Activated naive CD4-positive, alpha-beta T cell treated with anti-CD3 and anti-CD28 coated beads, Interleukin-2, amount 50 U/mL, for 72 hours (primary cell): ENCODE measurements at regions not wholly inside any gene's neighbourhood (a gene's known extent, or its start where the extent isn't known, plus 50 kb on each side); places are given as distances from the start of the nearest gene placed in this dataset.

Experiments
- ATAC-seq, 2 donors: fragments of 150-1000 bp; cut with Tn5 transposase; 2 replicates each; pipeline ENCODE4 v1.10.0; 2021; ENCODE audit warnings: mild to moderate bottlenecking in 2 of 2, moderate library complexity in 2 of 2
- DNase-seq, 2 donors: peaks; one replicate each; pipeline ENCODE4 v3.0.0; 2021 to 2022; ENCODE audit warnings: low spot score in 2 of 2
- H3K27ac Mint-ChIP-seq, 2 donors: one replicate each; pipeline ENCODE4 v1.8.0; 2022; ENCODE audit warnings: mild to moderate bottlenecking in 2 of 2, mixed read lengths in 2 of 2
- H3K36me3 Mint-ChIP-seq, 2 donors: one replicate each; pipeline ENCODE4 v1.8.0; 2022; ENCODE audit warnings: mixed read lengths in 2 of 2
- H3K9me3 Mint-ChIP-seq, 2 donors: one replicate each; pipeline ENCODE4 v1.8.0; 2022; ENCODE audit warnings: mixed read lengths in 2 of 2

GRCh38 chr10:55353414-55353813, 552.4 kb upstream of the PCDH15 start:
- ATAC-seq (no peak), DNase-seq (no peak)
- Mint-ChIP-seq H3K9me3 (peaks cover 15 to 18% of the 10 kb centered on the region in 2 donors), H3K36me3 (no peaks in the 10 kb centered on the region), H3K27ac (no peak overlapping the region)

- ATAC-seq (no peak), DNase-seq (no peak)
- no peaks in the 10 kb centered on the region for H3K36me3 Mint-ChIP-seq
- H3K9me3 Mint-ChIP-seq, result peaks cover 15 to 18% of the 10 kb centered on the region in 2 donors
- H3K27ac Mint-ChIP-seq, result no peak overlapping the region
Observed at GRCh38 chr10:55351431-55351830, 550.4 kb upstream of the PCDH15 start.

- ATAC-seq (no peak), DNase-seq (no peak)
- H3K27ac Mint-ChIP-seq, result no peak overlapping the region
- H3K36me3 Mint-ChIP-seq, result no peaks in the 10 kb centered on the region
- peaks cover 15 to 19% of the 10 kb centered on the region in 2 donors for H3K9me3 Mint-ChIP-seq
Observed at GRCh38 chr10:55348534-55348933, 547.5 kb upstream of the PCDH15 start.

GRCh38 chr10:55330486-55330885, 529.5 kb upstream of the PCDH15 start:
- H3K36me3 Mint-ChIP-seq, result no peaks in the 10 kb centered on the region
- H3K27ac Mint-ChIP-seq, result no peak overlapping the region
- peaks cover 11 to 12% of the 10 kb centered on the region in 2 donors for H3K9me3 Mint-ChIP-seq
- no peak for DNase-seq
- ATAC-seq, result no peak

- Mint-ChIP-seq H3K9me3 (peaks cover 5 to 7% of the 10 kb centered on the region in 2 donors), H3K36me3 (no peaks in the 10 kb centered on the region), H3K27ac (no peak overlapping the region)
- no peak for DNase-seq
- ATAC-seq, result no peak
Observed at GRCh38 chr10:55329796-55330195, 528.8 kb upstream of the PCDH15 start.

GRCh38 chr10:55320187-55320700, 519.2 kb upstream of the PCDH15 start:
- no peak for ATAC-seq
- H3K36me3 Mint-ChIP-seq, result peaks cover 5 to 15% of the 10 kb centered on the region in 2 donors

GRCh38 chr10:55311848-55312635, 511.0 kb upstream of the PCDH15 start:
- no peaks in the 10 kb centered on the region for H3K36me3 Mint-ChIP-seq
- no peak overlapping the region for H3K27ac Mint-ChIP-seq
- no peak for DNase-seq
- ATAC-seq, result no peak
- peaks cover 0 to 8% of the 10 kb centered on the region in 2 donors for H3K9me3 Mint-ChIP-seq

More at GRCh38 chr10:55320187-55320700, 519.2 kb upstream of the PCDH15 start:
- no peak for DNase-seq
- Mint-ChIP-seq H3K9me3 (peaks cover 21 to 22% of the 10 kb centered on the region in 2 donors), H3K27ac (no peak overlapping the region)

- Mint-ChIP-seq H3K27ac (no peak overlapping the region), H3K9me3 (peaks cover 2 to 15% of the 10 kb centered on the region in 2 donors), H3K36me3 (no peaks in the 10 kb centered on the region)
- ATAC-seq (no peak), DNase-seq (no peak)
Observed at GRCh38 chr10:55310143-55310542, 509.1 kb upstream of the PCDH15 start.

GRCh38 chr10:55305285-55305684, 504.3 kb upstream of the PCDH15 start:
- no peak for ATAC-seq
- Mint-ChIP-seq H3K9me3 (peaks cover 4 to 13% of the 10 kb centered on the region in 2 donors), H3K36me3 (no peaks in the 10 kb centered on the region), H3K27ac (no peak overlapping the region)
- DNase-seq, result no peak

GRCh38 chr10:55287346-55287745, 486.3 kb upstream of the PCDH15 start:
- DNase-seq (no peak), ATAC-seq (no peak)
- Mint-ChIP-seq H3K27ac (no peak overlapping the region), H3K9me3 (peaks cover 17 to 24% of the 10 kb centered on the region in 2 donors), H3K36me3 (no peaks in the 10 kb centered on the region)

GRCh38 chr10:55283031-55283430, 482.0 kb upstream of the PCDH15 start:
- ATAC-seq, result no peak
- no peak for DNase-seq
- Mint-ChIP-seq H3K9me3 (peaks cover 16 to 23% of the 10 kb centered on the region in 2 donors), H3K36me3 (no peaks in the 10 kb centered on the region), H3K27ac (no peak overlapping the region)

GRCh38 chr10:55280696-55281095, 479.7 kb upstream of the PCDH15 start:
- no peak for ATAC-seq
- no peak for DNase-seq
- H3K36me3 Mint-ChIP-seq, result no peaks in the 10 kb centered on the region
- H3K27ac Mint-ChIP-seq, result no peak overlapping the region
- H3K9me3 Mint-ChIP-seq, result peaks cover 16 to 23% of the 10 kb centered on the region in 2 donors

GRCh38 chr10:55277549-55277948, 476.5 kb upstream of the PCDH15 start:
- no peak for DNase-seq
- ATAC-seq, result no peak
- Mint-ChIP-seq H3K36me3 (no peaks in the 10 kb centered on the region), H3K27ac (no peak overlapping the region), H3K9me3 (peaks cover 14% of the 10 kb centered on the region in 2 donors)

GRCh38 chr10:55274367-55274766, 473.3 kb upstream of the PCDH15 start:
- Mint-ChIP-seq H3K27ac (no peak overlapping the region), H3K9me3 (peaks cover 4 to 10% of the 10 kb centered on the region in 2 donors), H3K36me3 (no peaks in the 10 kb centered on the region)
- DNase-seq (no peak), ATAC-seq (no peak)

- no peaks in the 10 kb centered on the region for H3K36me3 Mint-ChIP-seq
- ATAC-seq, result no peak
- peaks cover 4 to 14% of the 10 kb centered on the region in 2 donors for H3K9me3 Mint-ChIP-seq
- DNase-seq, result no peak
- no peak overlapping the region for H3K27ac Mint-ChIP-seq
Observed at GRCh38 chr10:55273946-55274345, 472.9 kb upstream of the PCDH15 start.

GRCh38 chr10:55272886-55273285, 471.9 kb upstream of the PCDH15 start:
- ATAC-seq (no peak), DNase-seq (no peak)
- peaks cover 4 to 15% of the 10 kb centered on the region in 2 donors for H3K9me3 Mint-ChIP-seq
- no peaks in the 10 kb centered on the region for H3K36me3 Mint-ChIP-seq
- H3K27ac Mint-ChIP-seq, result no peak overlapping the region

- Mint-ChIP-seq H3K36me3 (no peaks in the 10 kb centered on the region), H3K27ac (no peak overlapping the region), H3K9me3 (peaks cover 0 to 11% of the 10 kb centered on the region in 2 donors)
- DNase-seq, result no peak
- ATAC-seq, result no peak
Observed at GRCh38 chr10:55266797-55267196, 465.8 kb upstream of the PCDH15 start.

GRCh38 chr10:55263327-55263726, 462.3 kb upstream of the PCDH15 start:
- DNase-seq, result no peak
- no peaks in the 10 kb centered on the region for H3K36me3 Mint-ChIP-seq
- ATAC-seq, result no peak

More at GRCh38 chr10:55263327-55263726, 462.3 kb upstream of the PCDH15 start:
- Mint-ChIP-seq H3K9me3 (no peaks in the 10 kb centered on the region), H3K27ac (no peak overlapping the region)
